ENCODE measurements at regions not wholly inside any gene's neighbourhood (a gene's known extent, or its start where the extent isn't known, plus 50 kb on each side); places are given as distances from the start of the nearest gene placed in this dataset.
"Not testable (repeated sequence)": the region's sequence is repeated elsewhere in the genome, so short reads cannot be mapped to it uniquely, and the experiment has no call there.

DNA sequence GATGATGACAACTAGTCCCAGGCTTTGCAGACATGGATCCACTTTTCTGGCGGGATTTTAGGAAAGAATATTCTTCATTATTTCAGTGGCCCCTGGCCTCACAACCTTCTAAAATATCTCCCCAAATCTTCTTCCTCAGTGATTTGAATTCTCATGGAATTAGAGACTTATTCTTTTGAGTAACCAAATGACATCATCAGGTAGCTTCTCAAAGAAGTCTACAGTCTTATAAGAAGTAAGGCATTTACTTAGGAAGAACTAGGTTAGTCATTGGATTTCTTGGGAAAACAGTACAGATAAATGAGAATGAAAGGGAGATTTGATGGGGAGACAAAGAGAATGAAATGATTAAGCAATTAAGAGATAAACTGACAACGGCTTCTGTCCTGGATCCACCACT, 201.1 kb upstream of the PROX1 start:
- Histone ChIP-seq H3K4me2 (no peak overlapping the region), H3K9me2 (replicated peaks; ENCODE audit: insufficient read depth) (no peaks in the 10 kb centered on the region), H3K79me2 (no peaks in the 10 kb centered on the region), H3K9me3 (ENCODE audit: low read depth) (no peaks in the 10 kb centered on the region), H3K4me1 (ENCODE audit: insufficient read depth) (no peaks in the 10 kb centered on the region), H3K27ac (no peak overlapping the region), H2AFZ (no peak overlapping the region), H3K36me3 (replicated peaks; ENCODE audit: insufficient read depth, low read depth) (no peaks in the 10 kb centered on the region), H4K20me1 (ENCODE audit: insufficient read depth, poor library complexity, severe bottlenecking) (no peaks in the 10 kb centered on the region), H3K27me3 (no peaks in the 10 kb centered on the region), H3K4me3 (no peak overlapping the region)
- no peak for DNase-seq (ENCODE audit: low spot score)
- WGBS (ENCODE audit: low lambda C conversion rate, missing lambda C conversion rate) = 84% methylated on average over 2 of the region's 2 CpGs
- TF ChIP-seq EZH2 (IDR thresholded peaks at IDR 0.05; ENCODE audit: borderline replicate concordance) (no peak), CTCF (IDR thresholded peaks at IDR 0.05; ENCODE audit: poor library complexity) (no peak), EZH2phosphoT487 (IDR thresholded peaks at IDR 0.05; ENCODE audit: low read depth, severe bottlenecking, unreplicated experiment) (no peak)

DNA sequence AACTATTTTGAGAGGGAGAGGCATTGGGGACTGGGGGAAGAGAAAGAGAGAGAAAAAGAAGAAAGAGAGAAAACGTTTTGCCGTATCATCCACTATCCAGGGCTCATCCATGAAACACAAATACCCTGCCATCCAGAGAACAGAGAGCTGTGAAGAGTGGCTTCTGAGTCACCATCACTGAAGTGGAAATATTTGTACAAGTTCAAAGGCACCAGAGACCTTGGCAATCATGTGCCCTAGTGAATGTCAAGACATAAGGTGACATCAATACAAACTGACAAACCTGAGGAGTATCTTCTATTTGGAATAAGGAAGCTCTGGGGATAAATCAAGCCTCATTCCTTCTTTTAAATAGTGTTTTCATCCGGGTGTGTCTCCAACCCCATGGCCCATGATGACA, 197.2 kb upstream of the PROX1 start:
- Histone ChIP-seq H3K9me3 (ENCODE audit: low read depth) (no peaks in the 10 kb centered on the region), H3K4me2 (no peak overlapping the region), H3K27ac (no peak overlapping the region), H3K36me3 (replicated peaks; ENCODE audit: insufficient read depth, low read depth) (no peaks in the 10 kb centered on the region), H3K9me2 (replicated peaks; ENCODE audit: insufficient read depth) (no peaks in the 10 kb centered on the region), H3K27me3 (no peaks in the 10 kb centered on the region), H3K4me3 (no peak overlapping the region), H2AFZ (no peak overlapping the region), H4K20me1 (ENCODE audit: insufficient read depth, poor library complexity, severe bottlenecking) (no peaks in the 10 kb centered on the region), H3K4me1 (ENCODE audit: insufficient read depth) (peaks cover 6% of the 10 kb centered on the region), H3K79me2 (no peaks in the 10 kb centered on the region)
- 81% methylated on average over 3 of the region's 3 CpGs for WGBS (ENCODE audit: low lambda C conversion rate, missing lambda C conversion rate)
- no peak for DNase-seq (ENCODE audit: low spot score)
- TF ChIP-seq EZH2phosphoT487 (IDR thresholded peaks at IDR 0.05; ENCODE audit: low read depth, severe bottlenecking, unreplicated experiment) (no peak), EZH2 (IDR thresholded peaks at IDR 0.05; ENCODE audit: borderline replicate concordance) (no peak), CTCF (IDR thresholded peaks at IDR 0.05; ENCODE audit: poor library complexity) (no peak)

GRCh38 chr1:213793482-213794067, 194.2 kb upstream of the PROX1 start:
- Histone ChIP-seq H3K4me2 (no peak overlapping the region), H3K27ac (no peak overlapping the region), H3K9me2 (replicated peaks; ENCODE audit: insufficient read depth) (no peaks in the 10 kb centered on the region), H3K79me2 (no peaks in the 10 kb centered on the region), H3K27me3 (no peaks in the 10 kb centered on the region), H3K9me3 (ENCODE audit: low read depth) (no peaks in the 10 kb centered on the region), H3K36me3 (replicated peaks; ENCODE audit: insufficient read depth, low read depth) (no peaks in the 10 kb centered on the region), H4K20me1 (ENCODE audit: insufficient read depth, poor library complexity, severe bottlenecking) (no peaks in the 10 kb centered on the region), H2AFZ (no peak overlapping the region), H3K4me3 (no peak overlapping the region), H3K4me1 (ENCODE audit: insufficient read depth) (peaks cover 6% of the 10 kb centered on the region)
- TF ChIP-seq EZH2phosphoT487 (IDR thresholded peaks at IDR 0.05; ENCODE audit: low read depth, severe bottlenecking, unreplicated experiment) = no peak
- no peak for TF ChIP-seq CTCF (IDR thresholded peaks at IDR 0.05; ENCODE audit: poor library complexity)
- no peak for TF ChIP-seq EZH2 (IDR thresholded peaks at IDR 0.05; ENCODE audit: borderline replicate concordance)
- WGBS (ENCODE audit: low lambda C conversion rate, missing lambda C conversion rate) = 44% methylated on average over 13 of the region's 13 CpGs
- no peak for DNase-seq (ENCODE audit: low spot score)

- Histone ChIP-seq H3K27me3 (no peaks in the 10 kb centered on the region), H3K4me1 (ENCODE audit: insufficient read depth) (peaks cover 6% of the 10 kb centered on the region), H3K36me3 (replicated peaks; ENCODE audit: insufficient read depth, low read depth) (no peaks in the 10 kb centered on the region), H3K27ac (no peak overlapping the region), H2AFZ (no peak overlapping the region), H3K9me2 (replicated peaks; ENCODE audit: insufficient read depth) (no peaks in the 10 kb centered on the region), H3K9me3 (ENCODE audit: low read depth) (no peaks in the 10 kb centered on the region), H4K20me1 (ENCODE audit: insufficient read depth, poor library complexity, severe bottlenecking) (no peaks in the 10 kb centered on the region), H3K4me3 (no peak overlapping the region), H3K4me2 (no peak overlapping the region), H3K79me2 (no peaks in the 10 kb centered on the region)
- WGBS (ENCODE audit: low lambda C conversion rate, missing lambda C conversion rate) = 82% methylated on average over 8 of the region's 8 CpGs
- no peak for DNase-seq (ENCODE audit: low spot score)
- TF ChIP-seq CTCF (IDR thresholded peaks at IDR 0.05; ENCODE audit: poor library complexity) (no peak), EZH2 (IDR thresholded peaks at IDR 0.05; ENCODE audit: borderline replicate concordance) (no peak), EZH2phosphoT487 (IDR thresholded peaks at IDR 0.05; ENCODE audit: low read depth, severe bottlenecking, unreplicated experiment) (no peak)
Measured at GRCh38 chr1:213796525-213796924, 191.2 kb upstream of the PROX1 start.

DNA sequence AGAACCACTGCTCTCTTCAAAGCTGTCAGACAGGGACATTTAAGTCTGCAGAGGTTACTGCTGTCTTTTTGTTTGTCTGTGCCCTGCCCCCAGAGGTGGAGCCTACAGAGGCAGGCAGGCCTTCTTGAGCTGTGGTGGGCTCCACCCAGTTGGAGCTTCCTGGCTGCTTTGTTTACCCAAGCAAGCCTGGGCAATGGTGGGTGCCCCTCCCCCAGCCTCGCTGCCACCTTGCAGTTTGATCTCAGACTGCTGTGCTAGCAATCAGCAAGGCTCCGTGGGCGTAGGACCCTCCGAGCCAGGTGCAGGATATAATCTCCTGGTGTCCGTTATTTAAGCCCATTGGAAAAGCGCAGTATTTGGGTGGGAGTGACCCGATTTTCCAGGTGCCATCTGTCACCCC, 179.5 kb upstream of the PROX1 start:
- not testable (repeated sequence) for DNase-seq (ENCODE audit: low spot score); H3K4me2 ChIP-seq; H3K36me3 ChIP-seq (replicated peaks; ENCODE audit: insufficient read depth, low read depth); H3K27me3 ChIP-seq; H3K79me2 ChIP-seq; H4K20me1 ChIP-seq (ENCODE audit: insufficient read depth, poor library complexity, severe bottlenecking); H3K4me1 ChIP-seq (ENCODE audit: insufficient read depth); H3K9me3 ChIP-seq (ENCODE audit: low read depth); H2AFZ ChIP-seq; H3K4me3 ChIP-seq; H3K9me2 ChIP-seq (replicated peaks; ENCODE audit: insufficient read depth); H3K27ac ChIP-seq
- 92% methylated on average over 7 of the region's 7 CpGs for WGBS (ENCODE audit: low lambda C conversion rate, missing lambda C conversion rate)

Data from hepatocyte (in vitro differentiated cells).